CD4-positive, alpha-beta T cell (primary cell): ENCODE measurements at regions not wholly inside any gene's neighbourhood (a gene's known extent, or its start where the extent isn't known, plus 50 kb on each side); places are given as distances from the start of the nearest gene placed in this dataset.
A peak's percentile ranks its signal among the peaks of the same experiment; 100 is the strongest.

ENCODE experiments used
- ATAC-seq: fragments of 200-7000 bp; cut with Tn5 transposase; one replicate; pipeline ENCODE4 v1.10.0; 2022; ENCODE audit warnings: mild to moderate bottlenecking; ENCODE audit not compliant: poor library complexity
- CTCF ChIA-PET: fragments of 350-600 bp; sonication (Branson Sonifier 250); formaldehyde crosslinking; loops from one replicate; lab custom pipeline; 2021; ENCODE audit warnings: antibody characterized with exemption, inconsistent platforms; lab: Charles Lee
- POLR2A ChIA-PET: fragments of 350-600 bp; sonication (Branson Sonifier 250); formaldehyde crosslinking; loops from one replicate; lab custom pipeline; 2021; ENCODE audit warnings: antibody characterized with exemption, inconsistent platforms; lab: Charles Lee
- DNase-seq, 14 experiments: peaks; one replicate each; pipeline ENCODE4 v3.0.0-alpha.2; 2013 to 2020; ENCODE audit warnings: mixed read lengths in 2 of 14
- H3K27ac ChIP-seq, 2 donors: one replicate each; pipeline versions ENCODE4 v1.5.1 to v1.7.0; 2013; ENCODE audit warnings: low read length in 2 of 2, low read depth in 1 of 2, mild to moderate bottlenecking in 1 of 2
- H3K27me3 ChIP-seq, 2 experiments: 1 replicate in 1 of 2; 2 replicates in 1 of 2; pipeline versions ENCODE4 v1.6.1 to v1.7.0; 2013; ENCODE audit warnings: low read length in 2 of 2, control low read depth in 1 of 2, mild to moderate bottlenecking in 1 of 2, moderate library complexity in 1 of 2; ENCODE audit not compliant: insufficient read depth in 2 of 2, control insufficient read depth in 1 of 2
- H3K36me3 ChIP-seq: one replicate; pipeline ENCODE4 v1.6.1; 2013; ENCODE audit warnings: low read length, control low read depth; ENCODE audit not compliant: insufficient read depth
- H3K4me1 ChIP-seq: one replicate; pipeline ENCODE4 v1.6.1; 2013; ENCODE audit warnings: low read length, control low read depth; ENCODE audit not compliant: insufficient read depth
- H3K4me3 ChIP-seq: one replicate; pipeline ENCODE4 v1.5.1; 2013; ENCODE audit warnings: mild to moderate bottlenecking, low read length, moderate library complexity
- H3K9me3 ChIP-seq, 2 experiments: 1 replicate in 1 of 2; 2 replicates in 1 of 2; pipeline versions ENCODE4 v1.6.1 to v1.7.0; 2013; ENCODE audit warnings: low read length in 2 of 2, mild to moderate bottlenecking in 2 of 2, control low read depth in 1 of 2, moderate library complexity in 1 of 2; ENCODE audit not compliant: control insufficient read depth in 1 of 2, insufficient read depth in 1 of 2
- H3K27ac Mint-ChIP-seq: one replicate; pipeline ENCODE4 v1.8.0; 2020; ENCODE audit warnings: mixed read lengths
- H3K27me3 Mint-ChIP-seq: one replicate; pipeline ENCODE4 v1.8.0; 2021; ENCODE audit warnings: mixed read lengths
- H3K36me3 Mint-ChIP-seq: one replicate; pipeline ENCODE4 v1.8.0; 2021; ENCODE audit warnings: low read depth, mixed read lengths
- H3K4me1 Mint-ChIP-seq: one replicate; pipeline ENCODE4 v1.8.0; 2021; ENCODE audit warnings: low read depth, mixed read lengths
- H3K4me3 Mint-ChIP-seq: one replicate; pipeline ENCODE4 v1.8.0; 2020; ENCODE audit warnings: mild to moderate bottlenecking, mixed read lengths
- H3K9me3 Mint-ChIP-seq: one replicate; pipeline ENCODE4 v1.8.0; 2020; ENCODE audit warnings: mixed read lengths
- CTCF ChIP-seq: fragments of 200-600 bp; IDR thresholded peaks from one replicate; pipeline ENCODE4 v1.8.0; 2022; ENCODE audit warnings: antibody characterized with exemption, mild to moderate bottlenecking
- intact Hi-C, 2 experiments: fragments of 100-400 bp; cut with DNase I in 1 of 2; cut with micrococcal nuclease in 1 of 2; formaldehyde crosslinking; loops; one replicate each; pipeline versions ENCODE4 v1.15.1 to v1.9.0; 2023 to 2025; cut with DNase I, micrococcal nuclease

GRCh38 chr14:22151121-22151520, 437.9 kb downstream of the DAD1 start:
- ChIA-PET POLR2A (no interaction called here), CTCF (no interaction called here)
- DNase-seq (no peak), ATAC-seq (no peak)
- intact Hi-C loops = no loop called here
- Mint-ChIP-seq H3K36me3 (no peaks in the 10 kb centered on the region), H3K4me3 (no peak overlapping the region), H3K4me1 (peaks cover 12% of the 10 kb centered on the region), H3K27ac (no peak overlapping the region), H3K9me3 (no peaks in the 10 kb centered on the region), H3K27me3 (no peaks in the 10 kb centered on the region)
- H3K4me1 ChIP-seq = no peaks in the 10 kb centered on the region
- no peaks in the 10 kb centered on the region for H3K27me3 ChIP-seq
- no peak overlapping the region for H3K4me3 ChIP-seq
- H3K27ac ChIP-seq = no peak overlapping the region
- no peaks in the 10 kb centered on the region for H3K9me3 ChIP-seq
- TF ChIP-seq CTCF = no peak
- H3K36me3 ChIP-seq = no peaks in the 10 kb centered on the region

- intact Hi-C loops = no loop called here
- H3K36me3 ChIP-seq = no peaks in the 10 kb centered on the region
- no peak overlapping the region for H3K4me3 Mint-ChIP-seq
- H3K36me3 Mint-ChIP-seq = no peaks in the 10 kb centered on the region
- no peaks in the 10 kb centered on the region for H3K27me3 ChIP-seq
- no peaks in the 10 kb centered on the region for H3K9me3 ChIP-seq
- H3K27ac ChIP-seq = no peak overlapping the region
- ChIA-PET CTCF (no interaction called here), POLR2A (no interaction called here)
- H3K4me1 Mint-ChIP-seq = peaks cover 12% of the 10 kb centered on the region
- no peaks in the 10 kb centered on the region for H3K9me3 Mint-ChIP-seq
- TF ChIP-seq CTCF = no peak
- DNase-seq (no peak), ATAC-seq (no peak)
- H3K27me3 Mint-ChIP-seq = no peaks in the 10 kb centered on the region
- no peak overlapping the region for H3K27ac Mint-ChIP-seq
- no peaks in the 10 kb centered on the region for H3K4me1 ChIP-seq
- no peak overlapping the region for H3K4me3 ChIP-seq
These were observed 440.0 kb downstream of the DAD1 start for GRCh38 chr14:22149058-22149457.

- DNase-seq (peak in 4 of 14 experiments; percentile 8 to 32 (median 22)), ATAC-seq (peak; percentile 39)
- Histone ChIP-seq H3K9me3 (no peaks in the 10 kb centered on the region), H3K36me3 (no peaks in the 10 kb centered on the region), H3K4me1 (no peaks in the 10 kb centered on the region), H3K27me3 (no peaks in the 10 kb centered on the region), H3K4me3 (peak overlapping the region; percentile 32), H3K27ac (no peak overlapping the region)
- no peaks in the 10 kb centered on the region for H3K9me3 Mint-ChIP-seq
- H3K27ac Mint-ChIP-seq = peak overlapping the region; percentile 78
- H3K27me3 Mint-ChIP-seq = no peaks in the 10 kb centered on the region
- peak overlapping the region; percentile 72 for H3K4me3 Mint-ChIP-seq
- ChIA-PET CTCF (no interaction called here), POLR2A (no interaction called here)
- intact Hi-C loops = no loop called here
- H3K36me3 Mint-ChIP-seq = no peaks in the 10 kb centered on the region
- TF ChIP-seq CTCF = peak; percentile 14
- H3K4me1 Mint-ChIP-seq = peaks cover 6% of the 10 kb centered on the region
These were observed 441.3 kb downstream of the DAD1 start for GRCh38 chr14:22147716-22148115.
